GM18867 (cell line): ENCODE measurements at regions not wholly inside any gene's neighbourhood (a gene's known extent, or its start where the extent isn't known, plus 50 kb on each side); places are given as distances from the start of the nearest gene placed in this dataset.
"Not testable (repeated sequence)": the region's sequence is repeated elsewhere in the genome, so short reads cannot be mapped to it uniquely, and the experiment has no call there.

Source experiments
- ATAC-seq: cut with Tn5 transposase; IDR thresholded peaks from one replicate; pipeline ENCODE4 v1.9.1; 2021; ENCODE audit warnings: mild to moderate bottlenecking, moderate library complexity; ENCODE audit not compliant: unreplicated experiment

DNA sequence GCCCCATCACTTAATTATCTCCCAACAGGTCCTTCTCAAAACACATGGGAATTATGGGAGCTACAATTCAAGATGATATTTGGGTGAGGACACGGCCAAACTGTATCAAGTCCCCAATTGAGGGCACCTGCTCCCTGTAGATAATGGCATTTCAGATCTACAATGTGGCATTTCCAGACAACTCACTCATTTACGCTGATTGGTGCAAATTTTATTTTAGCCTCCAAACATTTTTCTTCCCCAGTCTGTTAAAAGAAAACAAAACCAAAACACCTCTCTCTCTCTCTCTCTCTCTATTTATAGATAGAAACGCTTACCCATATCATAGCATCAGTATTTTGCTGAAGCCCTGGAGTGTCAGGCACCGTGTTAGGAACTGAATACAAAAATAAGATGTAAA, 148.7 kb upstream of the KLF6 start:
- no peak for ATAC-seq

DNA sequence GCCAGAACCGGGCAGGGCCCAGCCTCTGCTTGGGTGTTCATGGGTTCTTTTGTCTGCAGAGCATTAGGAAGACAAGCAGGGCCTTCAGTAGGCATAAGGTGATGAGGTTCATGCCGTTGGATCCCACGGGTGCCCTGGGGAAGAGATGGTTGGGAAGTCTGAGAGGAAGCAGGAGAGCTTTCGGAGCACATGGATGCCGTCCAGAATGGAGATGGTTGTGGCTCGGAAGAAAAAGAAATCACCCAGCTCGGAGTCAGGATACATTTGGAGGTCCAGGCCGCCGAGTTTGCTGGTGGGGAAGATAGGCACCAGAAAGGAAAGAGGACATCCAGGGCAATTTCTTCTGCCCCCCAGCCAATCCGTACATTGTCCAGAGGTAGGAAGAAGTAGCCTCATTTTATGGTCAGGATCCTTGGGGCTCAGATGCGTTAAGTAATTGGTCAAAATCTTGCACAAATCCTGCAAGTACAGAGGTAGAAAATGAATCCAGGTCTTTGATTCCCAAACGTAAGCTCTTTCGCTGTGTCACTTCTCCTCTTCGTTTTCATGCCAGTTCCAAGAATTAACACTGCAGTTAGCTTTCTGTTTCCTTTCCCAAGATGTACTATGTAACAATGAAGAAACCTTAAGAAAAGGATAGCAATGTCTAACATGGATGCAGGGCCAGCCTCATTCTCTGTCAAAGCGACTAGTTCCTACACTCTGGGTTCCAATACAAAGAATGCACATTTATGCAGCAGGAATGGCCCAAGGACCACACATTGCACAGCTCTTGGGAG, 147.8 kb upstream of the KLF6 start:
- no peak for ATAC-seq

DNA sequence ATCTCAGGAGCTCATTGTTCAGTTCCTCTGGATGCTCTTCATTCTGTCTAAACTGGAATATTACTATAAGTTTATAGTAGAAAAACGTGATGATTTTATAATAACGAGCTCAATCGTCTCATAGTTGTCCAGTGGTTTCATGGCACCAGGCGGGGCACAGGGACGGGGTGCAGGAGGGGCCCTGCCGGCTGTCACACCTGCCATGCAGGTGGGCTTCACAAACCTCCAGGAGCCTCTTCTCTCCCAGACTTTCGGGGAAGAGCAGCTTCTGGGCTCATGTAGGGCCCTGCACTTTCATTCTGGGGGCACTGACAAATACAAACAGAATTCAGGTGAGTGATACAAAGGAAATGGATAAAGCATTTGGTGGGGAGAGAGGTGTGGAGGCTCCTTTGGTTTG, 146.9 kb upstream of the KLF6 start:
- no peak for ATAC-seq

DNA sequence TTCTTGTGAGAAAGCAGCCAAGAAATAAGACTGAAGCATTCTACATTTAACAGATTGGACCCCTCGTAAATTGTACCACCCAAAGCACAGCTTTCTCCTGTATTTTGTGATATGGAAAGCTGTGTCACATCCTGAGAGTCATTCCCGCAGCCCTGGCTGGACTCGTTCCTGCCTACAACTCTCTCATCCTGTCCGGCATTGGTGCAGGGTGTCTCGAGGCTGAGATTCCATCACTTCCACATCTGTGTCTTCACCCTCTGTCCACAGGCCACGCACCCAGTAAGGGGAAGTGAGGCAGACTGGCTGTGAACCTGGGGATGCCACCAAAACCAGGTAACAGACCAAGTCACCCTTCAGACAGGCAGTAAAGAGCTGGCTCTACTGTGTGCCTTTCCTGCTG, 146.2 kb upstream of the KLF6 start:
- ATAC-seq: no peak

DNA sequence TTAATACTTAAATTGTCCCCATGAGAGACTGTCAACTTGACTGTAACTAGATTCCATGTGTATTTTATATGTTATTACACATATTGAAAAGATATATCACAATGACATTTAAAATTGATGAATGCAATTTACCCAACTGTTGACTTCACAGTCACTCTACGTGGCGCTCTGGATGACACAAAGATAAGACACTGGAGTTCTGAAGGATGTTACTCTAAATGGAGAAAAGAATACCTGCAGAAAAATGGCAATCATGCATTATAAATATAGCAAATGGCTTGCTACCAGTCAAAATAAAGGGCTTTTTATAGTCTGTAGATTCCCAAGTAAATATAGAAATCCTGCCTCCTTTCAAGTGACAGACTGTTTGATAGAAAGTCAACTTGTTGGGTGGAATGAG, 143.6 kb upstream of the KLF6 start:
- no peak for ATAC-seq

DNA sequence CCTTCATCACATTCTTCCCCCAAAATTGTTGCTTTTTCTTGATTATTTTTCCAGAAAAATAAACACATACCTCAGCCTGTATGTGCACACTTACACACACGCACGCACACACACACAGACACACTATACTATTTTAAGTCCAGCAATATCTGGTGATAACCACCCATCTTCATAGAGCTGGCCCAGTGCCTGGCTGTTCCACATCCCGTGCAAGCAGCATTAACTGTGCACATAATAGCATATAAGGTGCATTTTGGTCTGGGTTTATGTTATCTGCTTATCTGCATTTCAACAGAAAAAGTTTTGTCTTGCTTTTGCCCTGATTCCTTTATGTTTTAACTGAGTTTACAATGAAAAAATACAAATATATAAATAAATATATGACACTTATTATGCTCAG, 143.1 kb upstream of the KLF6 start:
- ATAC-seq: no peak

DNA sequence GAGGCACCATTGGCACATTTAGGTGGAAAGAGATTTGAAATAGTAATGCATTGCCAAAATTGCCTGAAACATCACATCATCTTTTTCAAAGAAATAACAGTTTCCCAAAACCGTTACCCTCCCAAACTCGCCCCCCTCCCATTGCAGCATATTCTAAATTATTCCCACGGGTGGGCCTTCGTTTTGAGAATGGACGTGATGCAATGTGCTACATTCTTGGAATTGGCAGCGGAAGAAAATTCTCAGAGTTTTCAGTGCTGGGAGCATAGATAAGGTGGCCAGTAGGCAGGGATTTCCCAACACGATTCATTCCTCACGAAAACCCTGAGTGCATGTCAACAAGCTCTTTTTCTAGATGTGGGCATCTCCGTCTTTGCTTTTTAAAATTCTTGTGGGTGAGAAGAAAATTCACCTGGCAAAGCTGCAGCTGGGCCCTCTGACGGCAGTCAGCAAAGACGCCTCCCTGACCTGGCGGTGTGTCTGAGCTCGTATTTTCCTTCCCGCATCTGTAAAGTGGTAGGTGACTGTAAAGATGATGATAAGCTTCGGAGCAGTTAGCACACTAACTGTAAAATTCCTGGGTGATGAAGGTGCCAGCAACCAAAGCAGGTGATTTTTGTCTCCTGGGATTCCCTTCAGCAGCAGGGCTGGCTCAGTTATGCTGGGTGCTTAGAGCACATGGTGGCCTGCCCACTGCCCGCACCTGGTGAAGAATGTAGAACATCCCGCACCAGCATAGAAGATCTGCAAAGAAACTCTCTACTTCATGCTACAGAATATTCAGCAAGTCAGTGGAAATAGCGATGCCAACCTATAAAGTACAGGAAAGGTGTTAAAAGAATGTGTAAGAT, 141.9 kb upstream of the KLF6 start:
- ATAC-seq: no peak

DNA sequence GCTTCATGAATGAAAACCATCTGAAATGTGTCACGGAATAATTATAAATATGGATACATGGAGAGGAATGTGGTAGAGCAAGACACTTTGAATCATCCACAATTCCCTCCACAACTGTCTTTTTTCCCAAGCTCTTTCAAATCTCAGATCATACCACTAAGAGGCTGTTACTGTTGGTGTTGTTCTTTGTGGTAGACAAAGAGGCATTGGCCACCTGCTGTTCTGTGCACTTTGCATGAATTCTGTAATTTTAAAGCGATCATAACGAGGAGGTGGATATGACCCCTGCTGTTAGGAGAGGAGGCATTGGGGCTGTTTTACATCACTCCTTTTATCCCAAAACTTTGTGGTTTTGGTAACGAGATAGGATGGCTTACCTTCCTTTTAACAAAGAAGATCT, 141.2 kb upstream of the KLF6 start:
- no peak for ATAC-seq

DNA sequence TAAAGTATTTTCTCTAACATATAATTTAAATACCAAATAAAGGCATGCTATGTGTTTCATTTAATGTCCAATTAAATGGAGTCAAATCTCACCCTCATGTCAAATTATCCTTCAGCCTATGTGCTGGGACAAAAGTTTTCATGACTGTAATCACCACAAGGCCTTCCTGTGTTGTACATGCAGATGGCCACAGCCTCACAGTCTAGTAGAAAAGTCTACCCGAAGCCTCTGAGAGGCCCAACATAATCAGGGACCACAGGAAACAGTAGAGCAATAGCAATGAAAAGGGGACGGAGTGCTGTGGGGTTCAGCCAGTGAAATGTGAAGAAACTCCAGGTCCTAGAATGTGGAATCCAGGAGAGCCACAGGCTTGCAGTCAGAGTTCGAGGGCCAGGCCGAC, 140.2 kb upstream of the KLF6 start:
- ATAC-seq: no peak

- no peak for ATAC-seq
These were observed 139.3 kb upstream of the KLF6 start for GRCh38 chr10:3924344-3924743.

DNA sequence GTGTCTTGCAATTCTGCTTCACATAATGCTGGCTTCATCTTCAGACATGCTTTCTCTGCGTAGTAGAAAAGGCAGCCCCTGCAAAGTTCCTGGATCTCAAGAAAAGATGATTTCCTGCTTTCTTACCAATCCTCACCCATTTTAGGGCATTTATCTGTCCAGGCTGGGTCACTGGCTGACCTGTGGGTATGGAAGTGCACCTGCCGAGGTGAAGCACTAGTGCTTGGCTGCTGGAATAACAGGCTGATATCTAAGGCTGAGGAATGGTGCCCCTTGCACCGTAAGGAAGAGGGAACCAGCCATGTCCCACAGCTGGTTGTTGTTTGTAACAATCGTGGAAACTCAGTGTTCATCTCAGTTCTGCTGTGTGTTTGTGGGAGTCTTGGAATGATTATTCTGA, 138.0 kb upstream of the KLF6 start:
- ATAC-seq: no peak

- ATAC-seq: no peak
These were observed 134.8 kb upstream of the KLF6 start for GRCh38 chr10:3919709-3920308.

DNA sequence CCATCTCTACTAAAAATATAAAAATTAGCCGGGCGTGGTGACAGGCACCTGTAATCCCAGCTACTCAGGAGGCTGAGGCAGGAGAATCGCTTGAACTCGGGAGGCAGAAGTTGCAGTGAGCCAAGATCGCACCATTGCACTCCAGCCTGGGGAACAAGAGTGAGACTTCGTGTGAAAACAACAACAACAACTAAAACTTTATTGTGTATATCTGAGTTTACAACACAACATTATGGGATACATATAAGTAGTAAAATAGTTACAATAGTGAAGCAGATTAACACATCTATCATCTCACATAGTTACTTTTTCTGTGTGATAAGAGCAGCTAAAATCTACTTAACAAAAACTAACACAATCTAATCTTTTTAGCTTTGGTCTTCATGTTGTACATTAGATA, 132.4 kb upstream of the KLF6 start:
- not testable (repeated sequence) for ATAC-seq

- no peak for ATAC-seq
These were observed 129.7 kb upstream of the KLF6 start for GRCh38 chr10:3914733-3915132.

- no peak for ATAC-seq
These were observed 126.9 kb upstream of the KLF6 start for GRCh38 chr10:3911713-3912442.

DNA sequence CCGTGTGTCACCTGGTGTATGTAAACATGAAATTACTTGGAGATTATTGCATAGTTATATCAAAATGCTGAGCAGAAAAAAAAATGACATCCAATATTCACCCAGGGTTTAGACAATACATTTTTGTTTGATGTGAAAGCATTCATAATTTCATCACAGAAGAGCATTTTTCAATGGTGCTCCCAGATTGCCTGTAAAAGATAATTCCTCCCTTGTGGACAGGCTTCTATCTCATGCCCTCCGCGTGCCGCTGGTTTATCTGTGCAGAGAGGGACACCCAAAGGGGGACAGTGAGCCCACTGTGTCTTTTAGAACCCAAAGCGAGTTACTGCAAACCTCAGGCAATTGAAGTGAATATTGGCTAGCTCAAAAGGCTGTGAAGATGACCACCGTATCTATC, 126.2 kb upstream of the KLF6 start:
- no peak for ATAC-seq

- no peak for ATAC-seq
These were observed 124.3 kb upstream of the KLF6 start for GRCh38 chr10:3909339-3909738.

DNA sequence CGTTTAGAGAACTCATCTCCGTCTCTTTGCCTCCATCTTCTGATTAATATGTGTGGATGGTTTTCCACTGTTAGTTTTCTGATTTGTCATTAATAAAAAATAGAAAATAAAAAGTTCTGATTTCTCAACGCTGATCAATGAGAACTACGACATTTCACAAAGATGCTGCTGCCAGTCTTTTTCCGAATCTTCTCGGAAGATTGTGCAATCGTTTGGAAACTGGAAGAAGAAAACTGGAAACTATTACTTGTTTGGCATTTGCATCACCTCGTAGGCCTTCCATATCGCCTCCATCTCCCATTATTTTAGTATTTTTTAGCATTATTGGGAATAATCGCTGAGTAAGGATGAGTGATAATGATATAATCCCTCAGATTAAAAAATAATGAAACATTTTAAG, 123.2 kb upstream of the KLF6 start:
- ATAC-seq: no peak

DNA sequence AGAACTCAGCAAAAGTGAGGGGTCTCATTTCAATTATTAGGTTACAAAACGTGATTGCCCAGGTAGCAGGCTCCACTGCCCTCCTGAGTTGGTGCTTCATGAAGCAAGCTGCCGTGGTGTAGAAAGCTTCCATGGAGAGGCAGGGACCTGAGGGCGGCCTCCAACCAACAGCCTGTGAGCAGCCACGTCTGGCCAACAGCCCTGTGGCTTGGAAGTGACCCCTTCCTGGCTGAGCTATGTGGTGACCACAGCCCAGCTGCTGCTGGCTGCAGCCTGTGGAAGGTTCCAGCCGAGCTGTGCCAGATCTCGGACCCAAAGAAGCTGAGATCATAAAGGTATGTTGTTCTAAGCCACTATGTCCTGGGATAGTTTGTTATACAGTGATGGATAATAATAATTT, 122.5 kb upstream of the KLF6 start:
- ATAC-seq: no peak

GRCh38 chr10:3906511-3907111, 121.6 kb upstream of the KLF6 start:
- ATAC-seq: no peak

GRCh38 chr10:3904419-3904960, 119.5 kb upstream of the KLF6 start:
- no peak for ATAC-seq
